GM12892 (cell line): ENCODE measurements at regions not wholly inside any gene's neighbourhood (a gene's known extent, or its start where the extent isn't known, plus 50 kb on each side); places are given as distances from the start of the nearest gene placed in this dataset.

Experiments
- POLR2A ChIP-seq: IDR thresholded peaks from 2 replicates; pipeline ENCODE4 v1.6.1; 2011; ENCODE audit warnings: low read depth, low read length, control low read depth
- POLR2AphosphoS5 ChIP-seq: IDR thresholded peaks from 2 replicates; pipeline ENCODE4 v1.6.1; 2011; ENCODE audit warnings: low read depth, low read length, control low read depth
- TAF1 ChIP-seq: IDR thresholded peaks from 2 replicates; pipeline ENCODE4 v1.6.1; 2011; ENCODE audit warnings: low read depth, mild to moderate bottlenecking, control low read depth, low read length, borderline replicate concordance

DNA sequence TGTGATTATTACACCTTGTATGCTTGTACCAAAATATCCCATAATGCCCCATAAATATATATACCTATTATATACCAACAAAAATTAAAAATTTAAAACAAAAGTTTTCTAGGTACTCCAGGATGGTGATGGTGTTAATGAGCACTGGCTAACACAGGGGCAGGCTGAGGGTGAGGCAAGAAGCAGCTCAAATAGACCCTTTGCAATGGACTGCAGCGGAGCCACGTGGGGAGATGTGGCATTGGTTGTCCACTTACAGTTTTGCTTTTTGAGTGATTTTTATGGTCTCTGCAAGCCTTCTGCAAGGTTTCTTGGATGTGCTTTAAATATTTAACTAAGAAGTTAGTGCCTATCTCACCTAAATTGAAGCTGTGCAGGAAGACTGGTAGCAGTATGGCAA, 132.9 kb downstream of the RAP2A start:
- no peak for TF ChIP-seq POLR2AphosphoS5
- TF ChIP-seq TAF1 = no peak
- TF ChIP-seq POLR2A = no peak
